Esophagus muscularis mucosa (tissue), 4 donors: ENCODE measurements at regions not wholly inside any gene's neighbourhood (a gene's known extent, or its start where the extent isn't known, plus 50 kb on each side); places are given as distances from the start of the nearest gene placed in this dataset.

Experiments used
- DNase-seq: peaks from one replicate; pipeline ENCODE4 v3.0.0-alpha.2; 2017; ENCODE audit errors: extremely low spot score
- H3K27ac ChIP-seq, 4 donors: fragments of 200-600 bp; sonication (generic); replicated peaks in 1 of 4; 1 replicate in 3 of 4; 2 replicates in 1 of 4; pipeline ENCODE4 v1.5.1; 2016 to 2019; ENCODE audit warnings: mild to moderate bottlenecking in 1 of 4
- H3K27me3 ChIP-seq, 4 donors: fragments of 200-600 bp; sonication (generic); one replicate each; pipeline versions ENCODE4 v1.5.1 to v1.6.0; 2016 to 2019
- H3K36me3 ChIP-seq, 4 donors: fragments of 200-600 bp; sonication (generic); one replicate each; pipeline ENCODE4 v1.5.1; 2016 to 2019
- H3K4me1 ChIP-seq, 4 donors: fragments of 200-600 bp; sonication (generic); one replicate each; pipeline ENCODE4 v1.5.1; 2016 to 2019
- H3K4me3 ChIP-seq, 4 donors: fragments of 200-600 bp; sonication (generic); 1 replicate in 2 of 4; 2 replicates in 2 of 4; pipeline ENCODE4 v1.5.1; 2016 to 2019; ENCODE audit warnings: mild to moderate bottlenecking in 4 of 4, moderate library complexity in 1 of 4
- H3K9me3 ChIP-seq, 4 donors: fragments of 200-600 bp; sonication (generic); 1 replicate in 3 of 4; 2 replicates in 1 of 4; pipeline ENCODE4 v1.5.1; 2016 to 2019
- CTCF ChIP-seq, 3 experiments: fragments of 200-600 bp in 2 of 3; fragments of 450-650 bp in 1 of 3; sonication (generic) in 2 of 3; IDR thresholded peaks; one replicate each; pipeline ENCODE4 v1.5.1; 2017 to 2019; ENCODE audit warnings: antibody characterized with exemption in 3 of 3, mild to moderate bottlenecking in 2 of 3, moderate library complexity in 1 of 3
- EP300 ChIP-seq: sonication (generic); formaldehyde crosslinking; IDR thresholded peaks from one replicate; pipeline ENCODE4 v1.6.1; 2017; ENCODE audit warnings: antibody characterized with exemption
- POLR2A ChIP-seq: fragments of 450-650 bp; IDR thresholded peaks from one replicate; pipeline ENCODE4 v1.6.1; 2017; ENCODE audit warnings: antibody characterized with exemption, moderate library complexity, mild to moderate bottlenecking, low read depth
- POLR2AphosphoS5 ChIP-seq, 2 donors: sonication (generic); formaldehyde crosslinking; IDR thresholded peaks; one replicate each; pipeline ENCODE4 v1.6.1; 2017; ENCODE audit warnings: antibody characterized with exemption in 2 of 2
- WGBS: methylation state at CpG from one replicate; pipeline ENCODE4 v1.1.5; 2018; 5-methylcytosine and 5-hydroxymethylcytosine counted together
- intact Hi-C: fragments of 100-400 bp; cut with DNase I; formaldehyde crosslinking; loops from one replicate; pipeline ENCODE4 v1.15.1; 2023

GRCh38 chr6:18335948-18336347 is 51.2 kb upstream of the RNF144B start:
- TF ChIP-seq POLR2AphosphoS5 (IDR thresholded peaks at IDR 0.05) (no peak), CTCF (IDR thresholded peaks at IDR 0.05) (no peak), EP300 (no peak), POLR2A (no peak)
- Histone ChIP-seq H3K9me3 (no peaks in the 10 kb centered on the region), H3K36me3 (no peaks in the 10 kb centered on the region), H3K27ac (no peak overlapping the region), H3K4me3 (no peak overlapping the region), H3K4me1 (no peaks in the 10 kb centered on the region), H3K27me3 (no peaks in the 10 kb centered on the region)
- 73% methylated on average over 1 of the region's 1 CpG for WGBS
- intact Hi-C loops = no loop called here
- no peak for DNase-seq

- intact Hi-C loops = no loop called here
- WGBS = 100% methylated on average over 2 of the region's 2 CpGs
Measured at GRCh38 chr6:18334251-18334650, 52.9 kb upstream of the RNF144B start.

GRCh38 chr6:18330548-18331081 is 56.5 kb upstream of the RNF144B start:
- 69% methylated on average over 6 of the region's 6 CpGs for WGBS
- intact Hi-C loops = no loop called here
- TF ChIP-seq POLR2A = no peak
- no peak for TF ChIP-seq CTCF (IDR thresholded peaks at IDR 0.05)
- peak in 1 of 2 donors; percentile 39 for TF ChIP-seq POLR2AphosphoS5 (IDR thresholded peaks at IDR 0.05)
- Histone ChIP-seq H3K27ac (peak overlapping the region in 1 of 4 donors; percentile 11), H3K4me1 (peaks cover 0 to 10% (median 9%) of the 10 kb centered on the region in 4 donors), H3K9me3 (no peaks in the 10 kb centered on the region), H3K4me3 (no peak overlapping the region), H3K27me3 (no peaks in the 10 kb centered on the region), H3K36me3 (no peaks in the 10 kb centered on the region)
- peak; percentile 80 for DNase-seq

More at GRCh38 chr6:18334251-18334650, 52.9 kb upstream of the RNF144B start:
- H3K4me1 ChIP-seq = no peaks in the 10 kb centered on the region
- no peak for DNase-seq
- no peaks in the 10 kb centered on the region for H3K36me3 ChIP-seq
- H3K27ac ChIP-seq = no peak overlapping the region
- H3K4me3 ChIP-seq = no peak overlapping the region
- TF ChIP-seq POLR2A (no peak), POLR2AphosphoS5 (IDR thresholded peaks at IDR 0.05) (no peak), CTCF (IDR thresholded peaks at IDR 0.05) (no peak), EP300 (no peak)
- H3K9me3 ChIP-seq = no peaks in the 10 kb centered on the region
- H3K27me3 ChIP-seq = no peaks in the 10 kb centered on the region

GRCh38 chr6:18329776-18330175 is 57.4 kb upstream of the RNF144B start:
- Histone ChIP-seq H3K27me3 (no peaks in the 10 kb centered on the region), H3K36me3 (no peaks in the 10 kb centered on the region), H3K27ac (peak overlapping the region in 2 of 4 donors; percentile 31 to 32), H3K9me3 (no peaks in the 10 kb centered on the region), H3K4me3 (no peak overlapping the region), H3K4me1 (peaks cover 0 to 10% (median 9%) of the 10 kb centered on the region in 4 donors)
- WGBS = 71% methylated on average over 3 of the region's 3 CpGs
- TF ChIP-seq CTCF (IDR thresholded peaks at IDR 0.05) (no peak), EP300 (no peak), POLR2AphosphoS5 (IDR thresholded peaks at IDR 0.05) (no peak), POLR2A (no peak)
- no peak for DNase-seq
- intact Hi-C loops = loop anchor here (10.0 kb wide), 1 partner anchor 55 kb away; the partner anchor contains the start of gene RNF144B

GRCh38 chr6:18328540-18328939 is 58.6 kb upstream of the RNF144B start:
- Histone ChIP-seq H3K36me3 (no peaks in the 10 kb centered on the region), H3K4me1 (peaks cover 0 to 15% (median 10%) of the 10 kb centered on the region in 4 donors), H3K27me3 (no peaks in the 10 kb centered on the region), H3K4me3 (no peak overlapping the region), H3K27ac (peak overlapping the region; percentile 11 to 38 (median 20)), H3K9me3 (no peaks in the 10 kb centered on the region)
- TF ChIP-seq EP300 = no peak
- no peak for TF ChIP-seq POLR2AphosphoS5 (IDR thresholded peaks at IDR 0.05)
- no peak for TF ChIP-seq POLR2A
- no peak for TF ChIP-seq CTCF (IDR thresholded peaks at IDR 0.05)
- intact Hi-C loops = loop anchor here (10.0 kb wide), 1 partner anchor 56 kb away; the partner anchor contains the start of gene RNF144B
- DNase-seq = no peak
- WGBS = 53% methylated on average over 3 of the region's 3 CpGs
